ENCODE measurements at regions not wholly inside any gene's neighbourhood (a gene's known extent, or its start where the extent isn't known, plus 50 kb on each side); places are given as distances from the start of the nearest gene placed in this dataset.

DNA sequence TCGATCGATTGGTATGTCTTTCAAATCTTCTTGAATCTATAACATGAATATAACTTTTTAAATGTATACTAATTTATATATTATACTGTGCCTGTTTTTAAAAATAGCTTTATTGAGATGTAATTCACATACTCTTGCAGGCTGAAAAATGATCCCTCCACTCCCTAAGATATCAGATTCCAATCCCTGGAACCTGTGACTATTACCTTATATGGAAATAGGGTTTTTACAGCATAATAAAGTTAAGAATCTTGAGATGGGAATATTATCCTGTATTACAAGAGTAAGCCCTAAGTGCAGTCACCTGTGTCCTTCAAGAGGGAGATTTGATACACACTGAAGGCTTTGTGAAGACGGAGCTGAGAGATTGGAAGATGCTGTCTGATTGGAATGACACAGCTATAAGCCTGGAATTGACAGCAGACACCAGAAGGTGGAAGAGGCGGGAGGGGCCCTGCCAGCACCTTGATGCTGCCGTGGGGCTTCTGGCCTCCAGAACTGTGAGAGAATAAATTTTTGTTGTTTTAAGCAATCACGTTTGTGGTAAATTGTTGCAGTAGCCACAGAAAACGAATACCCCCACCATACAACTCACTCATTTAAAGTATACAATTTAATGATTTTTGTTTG, 161.3 kb downstream of the RMI1 start:
- TF ChIP-seq, protein P1, sequence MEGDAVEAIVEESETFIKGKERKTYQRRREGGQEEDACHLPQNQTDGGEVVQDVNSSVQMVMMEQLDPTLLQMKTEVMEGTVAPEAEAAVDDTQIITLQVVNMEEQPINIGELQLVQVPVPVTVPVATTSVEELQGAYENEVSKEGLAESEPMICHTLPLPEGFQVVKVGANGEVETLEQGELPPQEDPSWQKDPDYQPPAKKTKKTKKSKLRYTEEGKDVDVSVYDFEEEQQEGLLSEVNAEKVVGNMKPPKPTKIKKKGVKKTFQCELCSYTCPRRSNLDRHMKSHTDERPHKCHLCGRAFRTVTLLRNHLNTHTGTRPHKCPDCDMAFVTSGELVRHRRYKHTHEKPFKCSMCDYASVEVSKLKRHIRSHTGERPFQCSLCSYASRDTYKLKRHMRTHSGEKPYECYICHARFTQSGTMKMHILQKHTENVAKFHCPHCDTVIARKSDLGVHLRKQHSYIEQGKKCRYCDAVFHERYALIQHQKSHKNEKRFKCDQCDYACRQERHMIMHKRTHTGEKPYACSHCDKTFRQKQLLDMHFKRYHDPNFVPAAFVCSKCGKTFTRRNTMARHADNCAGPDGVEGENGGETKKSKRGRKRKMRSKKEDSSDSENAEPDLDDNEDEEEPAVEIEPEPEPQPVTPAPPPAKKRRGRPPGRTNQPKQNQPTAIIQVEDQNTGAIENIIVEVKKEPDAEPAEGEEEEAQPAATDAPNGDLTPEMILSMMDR (IDR thresholded peaks at IDR 0.05): no peak
- TF ChIP-seq POLR2A (IDR thresholded peaks at IDR 0.05): no peak

Measured in lower leg skin (tissue), 3 donors.